IMR-90 (cell line): ENCODE measurements at regions not wholly inside any gene's neighbourhood (a gene's known extent, or its start where the extent isn't known, plus 50 kb on each side); places are given as distances from the start of the nearest gene placed in this dataset.

Experiments used
- BHLHE40 ChIP-seq: fragments of 150-350 bp; IDR thresholded peaks from 2 replicates; pipeline ENCODE4 v1.6.1; 2016; ENCODE audit warnings: mild to moderate bottlenecking, low read depth, low read length
- CEBPB ChIP-seq: IDR thresholded peaks from 2 replicates; pipeline ENCODE4 v1.6.1; 2012; ENCODE audit warnings: low read depth, low read length, improper control_type of control experiment
- CTCF ChIP-seq: conservative IDR thresholded peaks from 2 replicates; pipeline ENCODE4 v1.5.1; 2012; ENCODE audit warnings: mild to moderate bottlenecking, low read depth, low read length, improper control_type of control experiment
- MAFK ChIP-seq: IDR thresholded peaks from 2 replicates; pipeline ENCODE4 v1.6.1; 2012; ENCODE audit warnings: low read depth, low read length, improper control_type of control experiment
- MXI1 ChIP-seq: IDR thresholded peaks from 2 replicates; pipeline ENCODE4 v1.6.1; 2012; ENCODE audit warnings: low read depth, mild to moderate bottlenecking, low read length, moderate library complexity, borderline replicate concordance
- POLR2A ChIP-seq: IDR thresholded peaks from 2 replicates; pipeline ENCODE4 v1.6.1; 2012; ENCODE audit warnings: mild to moderate bottlenecking, low read depth, low read length
- RAD21 ChIP-seq: IDR thresholded peaks from 2 replicates; pipeline ENCODE4 v1.6.1; 2012; ENCODE audit warnings: low read length, improper control_type of control experiment
- RFX5 ChIP-seq: IDR thresholded peaks from 2 replicates; pipeline ENCODE4 v1.8.0; 2012; ENCODE audit warnings: low read depth, mild to moderate bottlenecking, low read length, moderate library complexity
- USF2 ChIP-seq: fragments of 150-350 bp; IDR thresholded peaks from 2 replicates; pipeline ENCODE4 v1.6.1; 2017; ENCODE audit warnings: mild to moderate bottlenecking, antibody characterized with exemption, low read length, low read depth

- no peak for TF ChIP-seq CTCF
- TF ChIP-seq CEBPB, result no peak
- no peak for TF ChIP-seq POLR2A
- TF ChIP-seq RAD21, result no peak
- TF ChIP-seq MXI1, result no peak
- no peak for TF ChIP-seq USF2
- TF ChIP-seq MAFK, result no peak
- TF ChIP-seq RFX5, result no peak
- no peak for TF ChIP-seq BHLHE40
These were observed 633.9 kb upstream of the MBL2 start for GRCh38 chr10:53406532-53406931.
